ENCODE measurements at regions not wholly inside any gene's neighbourhood (a gene's known extent, or its start where the extent isn't known, plus 50 kb on each side); places are given as distances from the start of the nearest gene placed in this dataset.

GRCh38 chr3:76349715-76350480, 564.5 kb upstream of the ZNF717 start:
- no peak for TF ChIP-seq RFX5 (IDR thresholded peaks at IDR 0.05; ENCODE audit: low read length)
- TF ChIP-seq EZH2phosphoT487 (IDR thresholded peaks at IDR 0.05; ENCODE audit: borderline replicate concordance, low read depth), result no peak
